ENCODE measurements at regions not wholly inside any gene's neighbourhood (a gene's known extent, or its start where the extent isn't known, plus 50 kb on each side); places are given as distances from the start of the nearest gene placed in this dataset.

DNA sequence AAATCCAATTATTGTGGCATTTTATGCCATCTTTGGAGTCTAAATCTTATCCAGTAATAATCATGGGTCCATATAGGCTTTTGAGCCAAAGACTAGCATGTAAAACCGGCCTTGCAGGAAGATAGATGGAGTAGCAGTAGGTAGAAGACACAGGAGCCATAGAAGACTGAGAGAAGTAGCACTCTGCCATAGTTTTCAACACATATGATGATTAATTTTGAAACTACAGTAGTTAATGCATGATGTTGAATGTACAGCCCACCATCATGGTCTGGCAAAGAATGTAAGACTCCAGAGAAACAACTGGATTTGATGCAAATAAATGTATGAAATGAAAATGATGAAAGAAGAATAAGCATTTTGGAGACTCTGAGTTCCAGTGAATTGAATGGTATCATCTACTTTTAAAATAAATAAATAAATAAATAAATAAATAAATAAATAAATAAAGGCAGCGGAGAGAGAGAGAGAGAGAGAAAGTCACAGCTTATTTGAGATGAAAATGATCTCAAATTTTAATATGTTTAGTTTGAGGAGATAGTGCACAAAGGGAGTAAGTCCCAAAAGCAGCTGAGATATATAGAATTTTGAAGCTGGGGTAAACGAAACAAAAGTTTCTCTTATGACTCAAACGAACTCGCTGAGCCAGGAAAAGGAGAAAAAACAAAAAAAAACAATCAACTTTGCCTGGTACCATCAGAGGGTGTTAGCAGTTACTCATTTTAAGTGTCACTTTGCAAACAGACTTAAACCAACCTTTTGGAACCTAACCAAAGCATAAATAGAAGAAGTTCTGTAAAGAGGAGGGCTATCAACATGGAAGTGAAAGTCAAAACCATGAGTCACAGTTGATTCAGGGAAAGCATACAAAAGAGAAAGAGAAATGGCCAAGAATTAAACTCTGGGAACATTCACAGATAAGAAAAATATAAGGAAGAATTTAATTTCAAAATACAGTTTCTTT, 388.7 kb downstream of the CETN3 start:
- no peak overlapping the region for H4K91ac ChIP-seq (replicated peaks; ENCODE audit: insufficient read length, low read length)
- WGBS, 2 experiments (ENCODE audit: extremely low coverage in 1 of 2, insufficient coverage in 1 of 2, insufficient read length in 1 of 2, insufficient replicate concordance in 2 of 2, low coverage in 1 of 2, low lambda C conversion rate in 2 of 2, missing lambda C conversion rate in 1 of 2) = 93% methylated on average over 5 of the region's 5 CpGs; no CpG with 5 or more reads in 1 of the 2 experiments
- no peak overlapping the region for H2AK5ac ChIP-seq (ENCODE audit: low read depth, low read length)
- H3K79me2 ChIP-seq (ENCODE audit: control insufficient read depth in 1 of 2, insufficient read depth in 2 of 2, low read length in 2 of 2) = no peaks in the 10 kb centered on the region
- H2BK12ac ChIP-seq (ENCODE audit: low read depth, low read length) = no peak overlapping the region
- no peak overlapping the region for H3K14ac ChIP-seq (ENCODE audit: insufficient read length)
- no peak overlapping the region for H3K18ac ChIP-seq (ENCODE audit: extremely low read depth, low read length)
- H2BK120ac ChIP-seq (replicated peaks; ENCODE audit: low read depth, low read length) = no peak overlapping the region
- no peak overlapping the region for H3K9ac ChIP-seq (replicated peaks in 1 of 4; ENCODE audit: extremely low read depth in 1 of 4, low read depth in 3 of 4, low read length in 3 of 4)
- ChIA-PET CTCF (ENCODE audit: partially characterized antibody) (no interaction called here), POLR2A (ENCODE audit: partially characterized antibody) (no interaction called here)
- TF ChIP-seq TAF1 (IDR thresholded peaks at IDR 0.05; ENCODE audit: low read depth, low read length) (no peak), RXRA (IDR thresholded peaks at IDR 0.05; ENCODE audit: insufficient read depth, low read depth, low read length) (no peak), TAF7 (optimal IDR thresholded peaks at IDR 0.05; ENCODE audit: borderline replicate concordance, low read depth, low read length) (no peak), SIRT6 (IDR thresholded peaks at IDR 0.05; ENCODE audit: low read length) (no peak), CBX5 (IDR thresholded peaks at IDR 0.05; ENCODE audit: low read depth, low read length) (no peak), CTBP2 (IDR thresholded peaks at IDR 0.05; ENCODE audit: borderline replicate concordance, insufficient read depth, insufficient read length, low read length) (no peak), YY1 (IDR thresholded peaks at IDR 0.05; ENCODE audit: low read depth, low read length) (no peak), JUN (IDR thresholded peaks at IDR 0.05; ENCODE audit: low read depth, low read length) (no peak), EGR1 (IDR thresholded peaks at IDR 0.05; ENCODE audit: borderline replicate concordance, low read depth, low read length) (no peak), KDM1A (IDR thresholded peaks at IDR 0.05; ENCODE audit: borderline replicate concordance, low read length) (no peak)
- TF ChIP-seq, protein P1, sequence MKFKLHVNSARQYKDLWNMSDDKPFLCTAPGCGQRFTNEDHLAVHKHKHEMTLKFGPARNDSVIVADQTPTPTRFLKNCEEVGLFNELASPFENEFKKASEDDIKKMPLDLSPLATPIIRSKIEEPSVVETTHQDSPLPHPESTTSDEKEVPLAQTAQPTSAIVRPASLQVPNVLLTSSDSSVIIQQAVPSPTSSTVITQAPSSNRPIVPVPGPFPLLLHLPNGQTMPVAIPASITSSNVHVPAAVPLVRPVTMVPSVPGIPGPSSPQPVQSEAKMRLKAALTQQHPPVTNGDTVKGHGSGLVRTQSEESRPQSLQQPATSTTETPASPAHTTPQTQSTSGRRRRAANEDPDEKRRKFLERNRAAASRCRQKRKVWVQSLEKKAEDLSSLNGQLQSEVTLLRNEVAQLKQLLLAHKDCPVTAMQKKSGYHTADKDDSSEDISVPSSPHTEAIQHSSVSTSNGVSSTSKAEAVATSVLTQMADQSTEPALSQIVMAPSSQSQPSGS (IDR thresholded peaks at IDR 0.05; ENCODE audit: low read length) = no peak
- no peak overlapping the region for H3K4me2 ChIP-seq (ENCODE audit: insufficient read depth in 1 of 2, low read depth in 2 of 2, low read length in 2 of 2)
- DNase-seq (ENCODE audit: low read depth in 1 of 2, low spot score in 2 of 2) (no peak), FAIRE-seq (no peak)
- no peaks in the 10 kb centered on the region for H3K27me3 ChIP-seq (replicated peaks in 1 of 4; ENCODE audit: control insufficient read depth in 3 of 4, extremely low read depth in 1 of 4, insufficient read depth in 3 of 4, low read length in 3 of 4)
- no peaks in the 10 kb centered on the region for H3K9me3 ChIP-seq (ENCODE audit: insufficient read depth in 2 of 2, low read depth in 1 of 2, low read length in 1 of 2)
- no peak overlapping the region for H3K56ac ChIP-seq (replicated peaks; ENCODE audit: insufficient read length, low read depth, low read length)
- H3K4me1 ChIP-seq (replicated peaks in 1 of 4; ENCODE audit: control insufficient read depth in 3 of 4, insufficient read depth in 4 of 4, low read length in 3 of 4) = 0 out of 7 replicates have a peak, but pooled peaks cover 0 to 2% (median 0%) of the 10 kb centered on the region in 4 experiments
- H2BK5ac ChIP-seq (ENCODE audit: low read depth, low read length) = no peak overlapping the region
- H3K79me1 ChIP-seq (ENCODE audit: low read depth, low read length) = no peaks in the 10 kb centered on the region
- H3K4me3 ChIP-seq (ENCODE audit: extremely low read depth in 1 of 4, insufficient read depth in 2 of 4, low read depth in 3 of 4, low read length in 4 of 4) = no peak overlapping the region
- no peak overlapping the region for H4K5ac ChIP-seq (ENCODE audit: insufficient read length, low read depth, low read length)
- no peak overlapping the region; the same call in 1 of the 2 replicates for H2AFZ ChIP-seq (ENCODE audit: low read length)
- no peak overlapping the region for H3K27ac ChIP-seq (ENCODE audit: low read depth, low read length)
- H3K23me2 ChIP-seq (ENCODE audit: low read depth, low read length) = no peaks in the 10 kb centered on the region
- no peak overlapping the region for H4K8ac ChIP-seq (ENCODE audit: extremely low read depth, insufficient read depth, low read length)
- no peak overlapping the region for H2BK15ac ChIP-seq (ENCODE audit: low read length)
- H3K23ac ChIP-seq (ENCODE audit: insufficient read length) = no peak overlapping the region
- no peaks in the 10 kb centered on the region for H4K20me1 ChIP-seq (replicated peaks in 1 of 2; ENCODE audit: control insufficient read depth in 1 of 2, insufficient read depth in 2 of 2, low read length in 2 of 2)
- H3K36me3 ChIP-seq (ENCODE audit: control insufficient read depth in 2 of 4, insufficient read depth in 4 of 4, low read length in 3 of 4) = no peaks in the 10 kb centered on the region
- H2BK20ac ChIP-seq (ENCODE audit: low read length) = no peak overlapping the region
- H3K4ac ChIP-seq (replicated peaks; ENCODE audit: insufficient read length, low read depth, low read length) = no peak overlapping the region
